Ectodermal cell (in vitro differentiated cells): ENCODE measurements at regions not wholly inside any gene's neighbourhood (a gene's known extent, or its start where the extent isn't known, plus 50 kb on each side); places are given as distances from the start of the nearest gene placed in this dataset.
"Not testable (repeated sequence)": the region's sequence is repeated elsewhere in the genome, so short reads cannot be mapped to it uniquely, and the experiment has no call there.

Source experiments
- H3K27ac ChIP-seq: 2 replicates; pipeline ENCODE4 v1.7.0; 2013; ENCODE audit warnings: mild to moderate bottlenecking, low read depth, low read length; ENCODE audit not compliant: insufficient read depth, poor library complexity, severe bottlenecking
- H3K27me3 ChIP-seq: 2 replicates; pipeline ENCODE4 v1.7.0; 2013; ENCODE audit warnings: mild to moderate bottlenecking, low read length; ENCODE audit not compliant: insufficient read depth, control insufficient read depth, poor library complexity, severe bottlenecking
- H3K36me3 ChIP-seq: one replicate; pipeline ENCODE4 v1.7.0; 2013; ENCODE audit warnings: low read length; ENCODE audit not compliant: control insufficient read depth, insufficient read depth
- H3K4me1 ChIP-seq: one replicate; pipeline ENCODE4 v1.7.0; 2013; ENCODE audit warnings: low read length; ENCODE audit not compliant: control insufficient read depth, insufficient read depth
- H3K4me3 ChIP-seq: 2 replicates; pipeline ENCODE4 v1.7.0; 2013; ENCODE audit warnings: low read depth, low read length, control low read depth; ENCODE audit not compliant: insufficient read depth
- H3K9me3 ChIP-seq: 2 replicates; pipeline ENCODE4 v1.7.0; 2013; ENCODE audit warnings: mild to moderate bottlenecking, low read length, moderate library complexity; ENCODE audit not compliant: control insufficient read depth
- WGBS, 2 experiments: methylation state at CpG; one replicate each; pipeline ENCODE4 v1.1.7; 2013; ENCODE audit warnings: missing lambda C conversion rate in 2 of 2; 5-methylcytosine and 5-hydroxymethylcytosine counted together

DNA sequence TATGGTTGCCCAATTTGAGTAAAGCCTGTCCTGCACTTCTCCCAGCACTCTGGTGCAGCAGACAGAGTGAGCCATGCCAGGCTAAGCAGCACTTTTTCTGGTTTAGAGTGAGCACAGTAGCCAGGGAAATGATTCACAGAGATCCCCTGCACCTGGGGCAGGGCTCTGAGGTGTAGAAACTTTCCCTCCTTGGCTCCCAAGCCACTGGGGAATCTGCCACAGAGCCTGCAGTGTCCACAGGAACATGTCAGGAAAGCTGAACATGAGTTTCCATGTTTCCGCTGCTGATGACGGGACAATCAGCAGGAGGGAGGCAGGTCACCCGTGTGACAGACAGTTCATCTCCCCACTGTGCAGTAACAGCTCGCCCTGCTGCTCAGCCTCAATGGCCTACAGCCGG lies 429.9 kb upstream of the B3GAT1 start:
- WGBS, 2 experiments, result 81 to 87% methylated on average over 5 of the region's 5 CpGs
- Histone ChIP-seq H3K27ac (no peak overlapping the region), H3K9me3 (no peaks in the 10 kb centered on the region), H3K36me3 (no peaks in the 10 kb centered on the region), H3K27me3 (no peaks in the 10 kb centered on the region), H3K4me1 (peaks cover 9% of the 10 kb centered on the region), H3K4me3 (no peak overlapping the region)

DNA sequence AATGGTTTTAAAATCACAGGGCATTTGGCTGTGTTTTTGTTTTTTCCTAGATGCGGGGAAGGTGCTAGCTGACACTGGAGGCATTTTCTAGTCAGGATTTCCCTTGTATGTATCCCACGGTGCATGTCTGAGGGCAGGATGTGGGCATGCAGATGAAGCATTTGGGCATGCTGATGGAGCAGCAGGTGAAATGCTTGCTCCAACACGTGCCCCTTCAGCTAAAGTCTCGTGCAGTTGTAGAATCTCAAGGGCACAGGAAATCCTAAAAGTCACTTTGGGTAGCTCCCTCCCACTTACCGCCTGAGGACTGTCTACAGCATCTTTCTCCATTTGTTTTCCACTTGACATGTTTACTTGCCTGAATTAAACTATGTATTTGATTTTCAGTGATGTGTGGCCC lies 429.4 kb upstream of the B3GAT1 start:
- 89 to 90% methylated on average over 5 of the region's 5 CpGs for WGBS, 2 experiments
- no peak overlapping the region for H3K4me3 ChIP-seq

DNA sequence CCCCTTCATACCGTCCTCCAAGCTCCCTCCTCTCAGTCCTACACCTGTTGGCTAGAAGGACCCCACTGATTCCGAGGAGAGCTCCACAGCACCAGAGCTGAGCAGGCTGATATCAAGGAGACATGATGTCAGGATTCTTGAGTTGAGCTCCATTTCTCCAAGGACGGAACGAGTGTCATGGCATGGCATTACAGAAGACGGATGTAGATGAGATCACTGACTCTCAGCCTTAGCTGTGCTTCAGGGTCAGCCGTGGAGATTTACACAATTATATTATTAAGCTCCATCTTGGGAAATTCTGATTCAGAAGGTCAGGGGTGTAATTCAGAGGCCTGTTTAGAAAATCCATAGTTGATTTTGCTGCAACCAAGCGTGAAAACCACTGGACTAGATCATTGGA lies 428.9 kb upstream of the B3GAT1 start:
- Histone ChIP-seq H3K4me1 (peaks cover 9% of the 10 kb centered on the region), H3K9me3 (no peaks in the 10 kb centered on the region), H3K27me3 (no peaks in the 10 kb centered on the region), H3K36me3 (no peaks in the 10 kb centered on the region), H3K4me3 (no peak overlapping the region), H3K27ac (no peak overlapping the region)
- WGBS, 2 experiments, result 95 to 99% methylated on average over 7 of the region's 7 CpGs

More for the DNA sequence above, 429.4 kb upstream of the B3GAT1 start:
- Histone ChIP-seq H3K27ac (no peak overlapping the region), H3K27me3 (no peaks in the 10 kb centered on the region), H3K4me1 (peaks cover 9% of the 10 kb centered on the region), H3K9me3 (no peaks in the 10 kb centered on the region), H3K36me3 (no peaks in the 10 kb centered on the region)

DNA sequence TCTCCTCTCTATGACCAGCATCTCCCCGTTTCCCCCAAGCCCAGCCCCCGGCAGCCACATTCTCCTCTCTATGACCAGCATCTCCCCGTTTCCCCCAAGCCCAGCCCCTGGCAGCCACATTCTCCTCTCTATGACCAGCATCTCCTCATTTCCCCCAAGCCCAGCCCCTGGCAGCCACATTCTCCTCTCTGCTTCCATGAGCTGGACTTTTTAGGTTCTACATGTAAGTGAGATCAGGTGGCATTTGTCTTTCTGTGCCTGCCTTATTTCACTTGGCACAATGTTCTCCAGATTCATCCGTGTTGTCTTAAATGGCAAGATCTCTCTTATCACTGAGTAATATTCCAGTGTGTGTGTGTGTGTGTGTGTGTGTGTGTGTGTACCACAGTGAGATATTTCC lies 428.1 kb upstream of the B3GAT1 start:
- not testable (repeated sequence) for H3K9me3 ChIP-seq, H3K36me3 ChIP-seq, H3K27ac ChIP-seq, H3K27me3 ChIP-seq, H3K4me1 ChIP-seq, H3K4me3 ChIP-seq
- 70 to 75% methylated on average over 2 of the region's 4 CpGs for WGBS, 2 experiments

DNA sequence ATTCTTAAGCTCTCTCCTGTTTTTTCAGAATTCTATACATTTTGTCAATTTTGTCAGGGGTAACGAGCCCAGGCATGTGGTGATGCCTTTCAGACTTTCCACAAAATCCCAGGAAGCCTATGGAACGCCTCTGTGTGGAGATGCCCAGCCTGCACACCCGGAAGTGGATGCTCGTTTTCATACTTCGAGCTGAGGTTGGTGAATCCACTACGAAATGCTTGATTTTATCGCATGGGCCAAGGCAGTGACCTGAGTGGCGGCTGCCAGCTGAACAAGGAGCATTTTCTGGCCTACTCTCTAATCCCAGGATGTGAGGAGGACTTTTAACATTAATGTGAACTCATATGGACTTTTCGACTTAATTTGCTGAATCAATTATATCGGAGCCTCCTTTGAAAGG lies 426.7 kb upstream of the B3GAT1 start:
- H3K9me3 ChIP-seq, result no peaks in the 10 kb centered on the region
- H3K36me3 ChIP-seq, result no peaks in the 10 kb centered on the region
- H3K4me3 ChIP-seq, result no peak overlapping the region
- H3K27ac ChIP-seq, result no peak overlapping the region
- no peaks in the 10 kb centered on the region for H3K27me3 ChIP-seq
- peaks cover 9% of the 10 kb centered on the region for H3K4me1 ChIP-seq
- WGBS, 2 experiments, result 90 to 94% methylated on average over 9 to 10 of the region's 10 CpGs

DNA sequence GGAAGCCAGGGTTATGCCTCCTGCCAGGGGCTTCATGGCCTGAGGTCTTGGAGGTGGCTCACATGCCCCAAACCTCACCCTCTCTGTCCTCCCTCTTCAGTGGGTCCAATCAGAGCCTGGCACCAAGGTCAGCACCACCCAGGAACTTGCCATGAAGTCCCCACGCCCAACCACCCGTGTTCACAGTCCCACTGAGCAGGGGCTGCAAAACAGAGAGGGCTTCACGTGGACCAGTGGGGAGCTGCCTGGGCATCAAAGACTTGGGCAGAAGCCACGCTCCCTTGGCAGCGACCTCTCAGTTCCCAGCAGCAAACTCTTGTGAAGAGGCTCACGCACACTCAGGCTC lies 425.8 kb upstream of the B3GAT1 start:
- Histone ChIP-seq H3K27ac (no peak overlapping the region), H3K9me3 (no peaks in the 10 kb centered on the region), H3K36me3 (no peaks in the 10 kb centered on the region), H3K4me3 (no peak overlapping the region), H3K27me3 (no peaks in the 10 kb centered on the region), H3K4me1 (peaks cover 9% of the 10 kb centered on the region)
- 91 to 94% methylated on average over 6 of the region's 6 CpGs for WGBS, 2 experiments

DNA sequence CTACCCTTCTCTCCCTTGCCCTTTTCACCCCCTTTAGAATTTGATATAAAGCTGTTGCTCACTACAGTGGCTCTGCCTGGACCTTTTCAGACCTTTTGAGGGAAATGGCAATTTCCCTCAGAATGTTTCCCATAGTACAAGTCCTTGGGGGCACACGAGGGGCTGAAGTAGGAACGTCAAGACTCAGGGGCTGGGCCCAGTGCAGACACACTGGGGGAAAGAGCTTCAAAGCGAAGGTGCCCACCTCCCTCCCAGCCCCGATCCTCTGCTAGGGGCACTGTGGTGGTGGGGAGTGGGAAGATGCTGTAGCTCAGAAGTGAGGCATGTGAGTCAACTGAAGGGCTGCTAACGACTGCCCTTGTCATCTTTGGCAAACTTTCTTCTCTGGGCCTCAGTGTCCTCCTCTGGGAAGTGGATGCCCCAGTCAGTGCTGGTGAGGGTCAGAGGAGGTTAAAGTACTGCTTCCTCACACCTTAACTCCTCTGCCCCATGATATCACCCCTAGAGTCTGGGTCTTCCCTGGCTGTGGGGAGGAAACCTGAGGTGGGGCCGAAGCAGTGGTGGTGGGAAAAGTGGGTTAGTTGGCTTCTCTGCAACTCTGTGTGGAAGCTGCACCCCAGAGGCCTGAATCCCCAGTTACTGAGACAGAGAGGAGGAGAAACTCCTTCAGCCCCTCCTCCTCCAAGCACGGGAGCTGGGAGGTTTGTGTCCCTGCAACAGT lies 425.3 kb upstream of the B3GAT1 start:
- Histone ChIP-seq H3K27ac (no peak overlapping the region), H3K4me1 (peaks cover 9% of the 10 kb centered on the region), H3K9me3 (no peaks in the 10 kb centered on the region), H3K36me3 (no peaks in the 10 kb centered on the region), H3K27me3 (no peaks in the 10 kb centered on the region), H3K4me3 (no peak overlapping the region)
- 85 to 88% methylated on average over 7 of the region's 7 CpGs for WGBS, 2 experiments

DNA sequence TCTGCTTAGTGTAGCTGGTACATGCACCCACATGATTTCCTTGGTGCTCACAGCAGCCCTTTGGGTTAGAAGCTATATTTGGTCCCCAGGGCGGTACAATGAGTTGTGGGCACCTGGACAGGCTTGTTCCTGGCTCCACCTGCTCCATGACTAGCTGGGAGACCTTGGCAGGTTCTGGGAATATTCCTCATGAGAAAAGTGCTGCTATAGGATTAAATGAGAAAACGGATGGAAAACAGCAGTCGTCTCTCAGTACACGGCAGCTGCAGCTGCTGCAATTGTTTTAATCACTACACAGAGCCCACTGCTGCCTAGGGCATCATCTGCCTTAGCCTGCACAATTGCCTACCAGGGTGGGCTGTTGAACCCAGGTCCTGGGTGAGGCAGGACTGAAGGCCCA lies 424.5 kb upstream of the B3GAT1 start:
- 86 to 87% methylated on average over 4 of the region's 4 CpGs for WGBS, 2 experiments
- H3K4me3 ChIP-seq, result no peak overlapping the region
- H3K9me3 ChIP-seq, result no peaks in the 10 kb centered on the region
- no peak overlapping the region for H3K27ac ChIP-seq
- H3K27me3 ChIP-seq, result no peaks in the 10 kb centered on the region
- H3K36me3 ChIP-seq, result no peaks in the 10 kb centered on the region
- H3K4me1 ChIP-seq, result peaks cover 9% of the 10 kb centered on the region

DNA sequence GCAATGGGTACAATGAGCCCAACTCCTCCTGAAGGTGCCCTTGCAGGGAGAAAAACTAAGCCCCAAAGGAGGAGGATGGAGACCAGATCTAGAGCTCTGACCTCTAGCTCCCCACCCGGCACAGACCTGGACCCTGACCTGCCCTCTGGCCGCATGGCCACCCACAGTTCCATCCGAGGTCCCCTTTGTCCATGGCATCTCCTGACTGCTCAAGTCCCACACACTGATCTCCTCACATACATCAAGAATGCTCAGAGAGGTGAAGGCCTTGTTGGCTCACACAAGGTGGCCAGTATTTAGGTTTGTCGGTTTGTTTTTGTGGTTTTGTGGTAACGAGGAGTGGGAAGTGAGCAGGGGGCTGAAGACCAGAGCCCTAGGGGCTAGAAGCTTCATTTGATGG lies 423.5 kb upstream of the B3GAT1 start:
- WGBS, 2 experiments, result 96 to 97% methylated on average over 5 of the region's 5 CpGs
- Histone ChIP-seq H3K27me3 (no peaks in the 10 kb centered on the region), H3K9me3 (no peaks in the 10 kb centered on the region), H3K27ac (no peak overlapping the region), H3K4me1 (peaks cover 9% of the 10 kb centered on the region), H3K36me3 (no peaks in the 10 kb centered on the region), H3K4me3 (no peak overlapping the region)

DNA sequence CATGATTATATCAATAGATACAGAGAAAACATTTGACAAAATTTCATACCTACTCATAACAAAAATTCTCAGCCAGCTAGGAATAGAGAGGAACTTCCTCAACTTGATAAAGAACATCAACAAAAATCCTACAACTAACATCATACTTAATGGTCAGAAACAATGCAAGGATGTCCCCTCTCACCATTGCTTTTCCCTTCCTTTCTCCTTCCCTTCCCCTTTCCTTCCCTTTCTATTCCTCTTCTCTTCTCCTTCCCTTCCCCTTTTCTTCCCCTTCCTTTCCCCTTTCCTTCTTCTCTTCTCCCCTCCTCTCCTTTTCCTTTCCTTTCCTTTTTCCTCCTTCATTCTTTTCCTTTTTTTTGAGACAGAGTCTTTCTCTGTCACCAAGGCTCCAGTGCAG lies 418.3 kb upstream of the B3GAT1 start:
- no peak overlapping the region for H3K27ac ChIP-seq
- no peak overlapping the region for H3K4me3 ChIP-seq
- no peaks in the 10 kb centered on the region for H3K4me1 ChIP-seq
- H3K27me3 ChIP-seq, result no peaks in the 10 kb centered on the region
- H3K9me3 ChIP-seq, result no peaks in the 10 kb centered on the region
- H3K36me3 ChIP-seq, result no peaks in the 10 kb centered on the region

DNA sequence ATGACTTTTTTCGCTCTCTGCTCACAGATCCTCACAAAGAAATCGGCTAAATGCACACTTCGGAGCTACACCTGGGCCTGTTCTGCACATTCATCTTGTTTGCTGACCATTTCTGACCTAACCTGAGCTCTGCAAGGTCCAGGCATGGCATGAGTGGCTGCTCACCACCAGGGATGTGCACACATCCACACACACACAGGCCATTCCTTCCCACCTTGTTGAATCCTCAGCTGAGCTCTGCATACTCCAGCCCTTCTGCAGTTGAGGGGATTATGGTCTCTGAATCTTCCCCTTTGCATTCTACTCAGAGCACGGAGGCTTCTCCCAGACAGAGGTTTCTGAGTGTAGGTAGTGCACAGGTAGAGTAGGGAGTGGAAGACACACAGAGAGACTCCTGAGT lies 411.9 kb upstream of the B3GAT1 start:
- no peak overlapping the region for H3K27ac ChIP-seq
- H3K4me3 ChIP-seq, result no peak overlapping the region
- no peaks in the 10 kb centered on the region for H3K4me1 ChIP-seq
- H3K36me3 ChIP-seq, result no peaks in the 10 kb centered on the region
- H3K9me3 ChIP-seq, result no peaks in the 10 kb centered on the region
- WGBS, 2 experiments, result 90 to 94% methylated on average over 4 of the region's 4 CpGs
- H3K27me3 ChIP-seq, result no peaks in the 10 kb centered on the region
